ENCODE measurements at regions not wholly inside any gene's neighbourhood (a gene's known extent, or its start where the extent isn't known, plus 50 kb on each side); places are given as distances from the start of the nearest gene placed in this dataset.

- Histone ChIP-seq H3K27ac (ENCODE audit: low read length) (no peak overlapping the region), H3K4me3 (ENCODE audit: low read length in 2 of 2) (no peak overlapping the region), H3K27me3 (ENCODE audit: control insufficient read depth in 1 of 2, insufficient read depth in 2 of 2, low read length in 2 of 2) (no peaks in the 10 kb centered on the region), H3K4me1 (ENCODE audit: control insufficient read depth, insufficient read depth, low read length) (no peaks in the 10 kb centered on the region), H3K36me3 (ENCODE audit: control insufficient read depth in 2 of 2, insufficient read depth in 2 of 2, low read length in 2 of 2) (no peaks in the 10 kb centered on the region), H3K9ac (ENCODE audit: low read length in 2 of 2) (no peak overlapping the region), H3K9me3 (ENCODE audit: control insufficient read depth in 2 of 2, low read length in 2 of 2) (no peaks in the 10 kb centered on the region)
Observed at GRCh38 chr16:59146140-59146539, 412.0 kb upstream of the GOT2 start.

- Histone ChIP-seq H3K9ac (ENCODE audit: low read length in 2 of 2) (no peak overlapping the region), H3K4me1 (ENCODE audit: control insufficient read depth, insufficient read depth, low read length) (no peaks in the 10 kb centered on the region), H3K4me3 (ENCODE audit: low read length in 2 of 2) (no peak overlapping the region), H3K9me3 (ENCODE audit: control insufficient read depth in 2 of 2, low read length in 2 of 2) (no peaks in the 10 kb centered on the region), H3K36me3 (ENCODE audit: control insufficient read depth in 2 of 2, insufficient read depth in 2 of 2, low read length in 2 of 2) (no peaks in the 10 kb centered on the region), H3K27ac (ENCODE audit: low read length) (no peak overlapping the region), H3K27me3 (ENCODE audit: control insufficient read depth in 1 of 2, insufficient read depth in 2 of 2, low read length in 2 of 2) (no peaks in the 10 kb centered on the region)
Observed at GRCh38 chr16:59144841-59145240, 410.7 kb upstream of the GOT2 start.

GRCh38 chr16:59144326-59144725 is 410.2 kb upstream of the GOT2 start:
- no peak overlapping the region for H3K27ac ChIP-seq (ENCODE audit: low read length)
- H3K4me3 ChIP-seq (ENCODE audit: low read length in 2 of 2) = no peak overlapping the region
- no peak overlapping the region for H3K9ac ChIP-seq (ENCODE audit: low read length in 2 of 2)
- H3K4me1 ChIP-seq (ENCODE audit: control insufficient read depth, insufficient read depth, low read length) = no peaks in the 10 kb centered on the region
- H3K9me3 ChIP-seq (ENCODE audit: control insufficient read depth in 2 of 2, low read length in 2 of 2) = no peaks in the 10 kb centered on the region
- H3K36me3 ChIP-seq (ENCODE audit: control insufficient read depth in 2 of 2, insufficient read depth in 2 of 2, low read length in 2 of 2) = no peaks in the 10 kb centered on the region
- no peaks in the 10 kb centered on the region for H3K27me3 ChIP-seq (ENCODE audit: control insufficient read depth in 1 of 2, insufficient read depth in 2 of 2, low read length in 2 of 2)

GRCh38 chr16:59126486-59126885 is 392.4 kb upstream of the GOT2 start:
- peaks cover 2% of the 10 kb centered on the region for H3K4me1 ChIP-seq (ENCODE audit: control insufficient read depth, insufficient read depth, low read length)
- H3K36me3 ChIP-seq (ENCODE audit: control insufficient read depth in 2 of 2, insufficient read depth in 2 of 2, low read length in 2 of 2) = no peaks in the 10 kb centered on the region
- H3K9ac ChIP-seq (ENCODE audit: low read length in 2 of 2) = no peak overlapping the region
- H3K4me3 ChIP-seq (ENCODE audit: low read length in 2 of 2) = no peak overlapping the region
- H3K27ac ChIP-seq (ENCODE audit: low read length) = no peak overlapping the region
- H3K27me3 ChIP-seq (ENCODE audit: control insufficient read depth in 1 of 2, insufficient read depth in 2 of 2, low read length in 2 of 2) = no peaks in the 10 kb centered on the region
- no peaks in the 10 kb centered on the region for H3K9me3 ChIP-seq (ENCODE audit: control insufficient read depth in 2 of 2, low read length in 2 of 2)

GRCh38 chr16:59124056-59124455 is 389.9 kb upstream of the GOT2 start:
- no peak overlapping the region for H3K4me3 ChIP-seq (ENCODE audit: low read length in 2 of 2)
- H3K27me3 ChIP-seq (ENCODE audit: control insufficient read depth in 1 of 2, insufficient read depth in 2 of 2, low read length in 2 of 2) = no peaks in the 10 kb centered on the region
- no peak overlapping the region for H3K27ac ChIP-seq (ENCODE audit: low read length)
- H3K9ac ChIP-seq (ENCODE audit: low read length in 2 of 2) = no peak overlapping the region
- H3K36me3 ChIP-seq (ENCODE audit: control insufficient read depth in 2 of 2, insufficient read depth in 2 of 2, low read length in 2 of 2) = no peaks in the 10 kb centered on the region
- no peaks in the 10 kb centered on the region for H3K9me3 ChIP-seq (ENCODE audit: control insufficient read depth in 2 of 2, low read length in 2 of 2)
- H3K4me1 ChIP-seq (ENCODE audit: control insufficient read depth, insufficient read depth, low read length) = peaks cover 2% of the 10 kb centered on the region

- Histone ChIP-seq H3K36me3 (ENCODE audit: control insufficient read depth in 2 of 2, insufficient read depth in 2 of 2, low read length in 2 of 2) (no peaks in the 10 kb centered on the region), H3K4me1 (ENCODE audit: control insufficient read depth, insufficient read depth, low read length) (peaks cover 2% of the 10 kb centered on the region), H3K9ac (ENCODE audit: low read length in 2 of 2) (no peak overlapping the region), H3K9me3 (ENCODE audit: control insufficient read depth in 2 of 2, low read length in 2 of 2) (no peaks in the 10 kb centered on the region), H3K27me3 (ENCODE audit: control insufficient read depth in 1 of 2, insufficient read depth in 2 of 2, low read length in 2 of 2) (no peaks in the 10 kb centered on the region), H3K4me3 (ENCODE audit: low read length in 2 of 2) (no peak overlapping the region), H3K27ac (ENCODE audit: low read length) (no peak overlapping the region)
Observed at GRCh38 chr16:59123479-59123878, 389.4 kb upstream of the GOT2 start.

GRCh38 chr16:59122262-59122537 is 388.1 kb upstream of the GOT2 start:
- Histone ChIP-seq H3K27me3 (ENCODE audit: control insufficient read depth in 1 of 2, insufficient read depth in 2 of 2, low read length in 2 of 2) (no peaks in the 10 kb centered on the region), H3K36me3 (ENCODE audit: control insufficient read depth in 2 of 2, insufficient read depth in 2 of 2, low read length in 2 of 2) (no peaks in the 10 kb centered on the region), H3K4me3 (ENCODE audit: low read length in 2 of 2) (no peak overlapping the region), H3K27ac (ENCODE audit: low read length) (no peak overlapping the region), H3K9me3 (ENCODE audit: control insufficient read depth in 2 of 2, low read length in 2 of 2) (no peaks in the 10 kb centered on the region), H3K4me1 (ENCODE audit: control insufficient read depth, insufficient read depth, low read length) (peaks cover 2% of the 10 kb centered on the region), H3K9ac (ENCODE audit: low read length in 2 of 2) (no peak overlapping the region)

- Histone ChIP-seq H3K27me3 (ENCODE audit: control insufficient read depth in 1 of 2, insufficient read depth in 2 of 2, low read length in 2 of 2) (no peaks in the 10 kb centered on the region), H3K27ac (ENCODE audit: low read length) (no peak overlapping the region), H3K4me3 (ENCODE audit: low read length in 2 of 2) (no peak overlapping the region), H3K9ac (ENCODE audit: low read length in 2 of 2) (no peak overlapping the region), H3K9me3 (ENCODE audit: control insufficient read depth in 2 of 2, low read length in 2 of 2) (no peaks in the 10 kb centered on the region), H3K36me3 (ENCODE audit: control insufficient read depth in 2 of 2, insufficient read depth in 2 of 2, low read length in 2 of 2) (no peaks in the 10 kb centered on the region), H3K4me1 (ENCODE audit: control insufficient read depth, insufficient read depth, low read length) (peaks cover 2% of the 10 kb centered on the region)
Observed at GRCh38 chr16:59121411-59122261, 387.5 kb upstream of the GOT2 start.

- Histone ChIP-seq H3K4me3 (ENCODE audit: low read length in 2 of 2) (no peak overlapping the region), H3K27ac (ENCODE audit: low read length) (no peak overlapping the region), H3K9ac (ENCODE audit: low read length in 2 of 2) (no peak overlapping the region), H3K9me3 (ENCODE audit: control insufficient read depth in 2 of 2, low read length in 2 of 2) (no peaks in the 10 kb centered on the region), H3K4me1 (ENCODE audit: control insufficient read depth, insufficient read depth, low read length) (no peaks in the 10 kb centered on the region), H3K27me3 (ENCODE audit: control insufficient read depth in 1 of 2, insufficient read depth in 2 of 2, low read length in 2 of 2) (no peaks in the 10 kb centered on the region), H3K36me3 (ENCODE audit: control insufficient read depth in 2 of 2, insufficient read depth in 2 of 2, low read length in 2 of 2) (no peaks in the 10 kb centered on the region)
Observed at GRCh38 chr16:59116744-59117143, 382.6 kb upstream of the GOT2 start.

- Histone ChIP-seq H3K9ac (ENCODE audit: low read length in 2 of 2) (no peak overlapping the region), H3K4me1 (ENCODE audit: control insufficient read depth, insufficient read depth, low read length) (no peaks in the 10 kb centered on the region), H3K27me3 (ENCODE audit: control insufficient read depth in 1 of 2, insufficient read depth in 2 of 2, low read length in 2 of 2) (no peaks in the 10 kb centered on the region), H3K27ac (ENCODE audit: low read length) (no peak overlapping the region), H3K4me3 (ENCODE audit: low read length in 2 of 2) (no peak overlapping the region), H3K9me3 (ENCODE audit: control insufficient read depth in 2 of 2, low read length in 2 of 2) (no peaks in the 10 kb centered on the region), H3K36me3 (ENCODE audit: control insufficient read depth in 2 of 2, insufficient read depth in 2 of 2, low read length in 2 of 2) (no peaks in the 10 kb centered on the region)
Observed at GRCh38 chr16:59114790-59115189, 380.7 kb upstream of the GOT2 start.

- no peak overlapping the region for H3K27ac ChIP-seq (ENCODE audit: low read length)
- no peaks in the 10 kb centered on the region for H3K36me3 ChIP-seq (ENCODE audit: control insufficient read depth in 2 of 2, insufficient read depth in 2 of 2, low read length in 2 of 2)
- H3K4me1 ChIP-seq (ENCODE audit: control insufficient read depth, insufficient read depth, low read length) = no peaks in the 10 kb centered on the region
- H3K27me3 ChIP-seq (ENCODE audit: control insufficient read depth in 1 of 2, insufficient read depth in 2 of 2, low read length in 2 of 2) = no peaks in the 10 kb centered on the region
- no peaks in the 10 kb centered on the region for H3K9me3 ChIP-seq (ENCODE audit: control insufficient read depth in 2 of 2, low read length in 2 of 2)
- H3K4me3 ChIP-seq (ENCODE audit: low read length in 2 of 2) = no peak overlapping the region
- H3K9ac ChIP-seq (ENCODE audit: low read length in 2 of 2) = no peak overlapping the region
Observed at GRCh38 chr16:59113004-59113670, 379.0 kb upstream of the GOT2 start.
